RWPE2 (cell line): ENCODE measurements at regions not wholly inside any gene's neighbourhood (a gene's known extent, or its start where the extent isn't known, plus 50 kb on each side); places are given as distances from the start of the nearest gene placed in this dataset.

Source experiments
- ATAC-seq: fragments of 200-7000 bp; cut with Tn5 transposase; 3 replicates; pipeline ENCODE4 v1.9.1; 2021; ENCODE audit warnings: low read depth
- DNase-seq: peaks from one replicate; pipeline ENCODE4 v3.0.0-alpha.2; 2020; ENCODE audit warnings: low spot score
- H3K27ac ChIP-seq: fragments of 450-650 bp; 2 replicates; pipeline ENCODE4 v1.5.1; 2017; ENCODE audit warnings: mild to moderate bottlenecking; ENCODE audit not compliant: poor library complexity, severe bottlenecking
- H3K27me3 ChIP-seq: fragments of 250-450 bp; sonication (Bioruptor Pico); 2 replicates; pipeline ENCODE4 v1.5.1; 2021; ENCODE audit warnings: mild to moderate bottlenecking, moderate library complexity; ENCODE audit not compliant: insufficient read depth, poor library complexity, severe bottlenecking
- H3K36me3 ChIP-seq: fragments of 250-450 bp; sonication (Bioruptor Pico); 2 replicates; pipeline ENCODE4 v1.5.1; 2020; ENCODE audit warnings: low read depth, mild to moderate bottlenecking, moderate library complexity
- H3K4me1 ChIP-seq: fragments of 250-450 bp; sonication (Bioruptor Pico); 2 replicates; pipeline ENCODE4 v1.5.1; 2021; ENCODE audit warnings: mild to moderate bottlenecking, moderate library complexity; ENCODE audit not compliant: insufficient read depth, poor library complexity, severe bottlenecking
- H3K4me3 ChIP-seq: fragments of 250-450 bp; sonication (Bioruptor Pico); 2 replicates; pipeline ENCODE4 v1.5.1; 2021; ENCODE audit warnings: mild to moderate bottlenecking, moderate library complexity; ENCODE audit not compliant: severe bottlenecking
- H3K9me3 ChIP-seq: fragments of 250-450 bp; sonication (Bioruptor Pico); 2 replicates; pipeline ENCODE4 v1.5.1; 2021; ENCODE audit warnings: mild to moderate bottlenecking, moderate library complexity; ENCODE audit not compliant: severe bottlenecking
- CTCF ChIP-seq: fragments of 450-650 bp; IDR thresholded peaks from one replicate; pipeline ENCODE4 v1.5.1; 2017; ENCODE audit warnings: mild to moderate bottlenecking, moderate library complexity; ENCODE audit not compliant: poor library complexity, severe bottlenecking

GRCh38 chr17:33375783-33376182 is 82.7 kb upstream of the ASIC2 start:
- no peak overlapping the region for H3K4me3 ChIP-seq
- H3K27me3 ChIP-seq: peaks cover 23% of the 10 kb centered on the region
- TF ChIP-seq CTCF: no peak
- H3K27ac ChIP-seq: no peak overlapping the region
- no peak for DNase-seq
- no peaks in the 10 kb centered on the region for H3K9me3 ChIP-seq
- no peaks in the 10 kb centered on the region for H3K4me1 ChIP-seq
- ATAC-seq: no peak
- no peaks in the 10 kb centered on the region for H3K36me3 ChIP-seq

- Histone ChIP-seq H3K9me3 (no peaks in the 10 kb centered on the region), H3K4me3 (no peak overlapping the region), H3K4me1 (no peaks in the 10 kb centered on the region), H3K27me3 (peaks cover 23% of the 10 kb centered on the region), H3K36me3 (no peaks in the 10 kb centered on the region), H3K27ac (no peak overlapping the region)
- DNase-seq (no peak), ATAC-seq (no peak)
- TF ChIP-seq CTCF: no peak
These were observed 84.9 kb upstream of the ASIC2 start for GRCh38 chr17:33377837-33378595.

GRCh38 chr17:33381201-33381600 is 88.1 kb upstream of the ASIC2 start:
- TF ChIP-seq CTCF: no peak
- H3K36me3 ChIP-seq: no peaks in the 10 kb centered on the region
- H3K9me3 ChIP-seq: no peaks in the 10 kb centered on the region
- ATAC-seq (no peak), DNase-seq (no peak)
- H3K27me3 ChIP-seq: peaks cover 5% of the 10 kb centered on the region
- no peak overlapping the region for H3K4me3 ChIP-seq
- H3K4me1 ChIP-seq: no peaks in the 10 kb centered on the region
- H3K27ac ChIP-seq: no peak overlapping the region

DNA sequence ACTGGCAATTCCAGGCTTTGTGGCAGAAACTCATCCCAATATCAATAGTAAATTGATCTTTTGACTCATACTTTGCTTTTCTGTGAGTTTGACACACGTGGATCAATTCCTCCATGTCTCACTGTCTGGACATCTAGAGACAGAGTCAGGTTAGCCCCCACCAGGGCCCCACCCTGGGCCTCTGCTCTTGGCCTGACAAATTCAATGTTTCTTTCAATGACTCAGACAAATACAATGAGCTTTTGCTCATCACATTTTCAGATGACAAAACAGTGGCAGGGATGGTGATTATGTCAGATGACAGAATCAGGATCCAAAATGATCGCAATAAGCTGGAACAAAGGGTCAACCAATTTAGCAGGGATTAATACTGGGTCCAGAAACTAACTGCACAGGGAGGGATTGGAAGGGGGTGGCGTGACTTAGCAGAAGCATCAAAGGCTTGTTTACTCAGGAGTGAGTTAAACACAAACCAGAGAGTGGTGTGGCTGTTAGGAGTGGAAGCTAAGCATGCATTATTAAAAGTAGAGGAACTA is 90.5 kb upstream of the ASIC2 start:
- Histone ChIP-seq H3K4me3 (no peak overlapping the region), H3K27me3 (peaks cover 15% of the 10 kb centered on the region), H3K36me3 (no peaks in the 10 kb centered on the region), H3K4me1 (no peaks in the 10 kb centered on the region), H3K27ac (no peak overlapping the region), H3K9me3 (no peaks in the 10 kb centered on the region)
- DNase-seq (no peak), ATAC-seq (no peak)
- no peak for TF ChIP-seq CTCF

DNA sequence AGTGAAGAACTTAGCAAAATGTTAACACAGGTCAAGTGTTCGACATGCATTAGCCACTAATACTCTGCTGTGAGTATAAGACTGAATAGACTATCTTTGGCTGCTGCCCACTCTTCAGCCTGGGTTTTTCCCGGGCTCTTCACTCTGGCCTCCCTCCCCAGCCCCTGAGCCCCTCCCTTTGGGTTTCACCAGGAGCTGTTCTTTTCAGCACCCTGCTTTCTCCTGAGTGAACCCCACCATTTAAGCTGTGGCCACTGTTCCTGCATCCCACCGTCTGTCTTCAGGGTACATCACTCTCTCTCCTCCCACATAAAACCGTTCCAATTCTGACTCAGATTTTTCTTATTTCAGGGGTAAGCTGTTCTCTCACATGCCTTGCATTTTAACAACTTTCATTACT is 92.0 kb upstream of the ASIC2 start:
- Histone ChIP-seq H3K27ac (no peak overlapping the region), H3K27me3 (peaks cover 15% of the 10 kb centered on the region), H3K9me3 (no peaks in the 10 kb centered on the region), H3K4me1 (no peaks in the 10 kb centered on the region), H3K4me3 (no peak overlapping the region), H3K36me3 (no peaks in the 10 kb centered on the region)
- ATAC-seq: no peak
- no peak for DNase-seq
- TF ChIP-seq CTCF: no peak
